ENCODE measurements at regions not wholly inside any gene's neighbourhood (a gene's known extent, or its start where the extent isn't known, plus 50 kb on each side); places are given as distances from the start of the nearest gene placed in this dataset.

GRCh38 chr1:82401116-82401515 lies 600.4 kb downstream of the ADGRL2 start:
- Histone ChIP-seq H3K9me3 (ENCODE audit: control insufficient read depth, low read length) (no peaks in the 10 kb centered on the region), H3K27ac (ENCODE audit: low read depth, low read length, severe bottlenecking) (no peak overlapping the region), H3K4me1 (ENCODE audit: control insufficient read depth, insufficient read depth, low read length, poor library complexity, severe bottlenecking) (peaks cover 5% of the 10 kb centered on the region), H3K36me3 (ENCODE audit: control insufficient read depth, insufficient read depth, low read length) (no peaks in the 10 kb centered on the region), H3K4me3 (ENCODE audit: extremely low read depth, insufficient read depth, low read length, poor library complexity, severe bottlenecking) (no peak overlapping the region)
- no CpG with 5 or more reads among the region's 1 CpG for WGBS, 2 experiments (ENCODE audit: insufficient coverage in 2 of 2)

- Histone ChIP-seq H3K9me3 (ENCODE audit: control insufficient read depth, low read length) (no peaks in the 10 kb centered on the region), H3K4me3 (ENCODE audit: extremely low read depth, insufficient read depth, low read length, poor library complexity, severe bottlenecking) (no peak overlapping the region), H3K36me3 (ENCODE audit: control insufficient read depth, insufficient read depth, low read length) (no peaks in the 10 kb centered on the region), H3K4me1 (ENCODE audit: control insufficient read depth, insufficient read depth, low read length, poor library complexity, severe bottlenecking) (peaks cover 5% of the 10 kb centered on the region), H3K27ac (ENCODE audit: low read depth, low read length, severe bottlenecking) (no peak overlapping the region)
- 100% methylated on average over 2 of the region's 4 CpGs; no CpG with 5 or more reads in 1 of the 2 experiments for WGBS, 2 experiments (ENCODE audit: insufficient coverage in 2 of 2)
Observed at GRCh38 chr1:82400521-82400920, 599.8 kb downstream of the ADGRL2 start.

GRCh38 chr1:82399093-82399492 lies 598.4 kb downstream of the ADGRL2 start:
- Histone ChIP-seq H3K27ac (ENCODE audit: low read depth, low read length, severe bottlenecking) (no peak overlapping the region), H3K4me3 (ENCODE audit: extremely low read depth, insufficient read depth, low read length, poor library complexity, severe bottlenecking) (no peak overlapping the region), H3K4me1 (ENCODE audit: control insufficient read depth, insufficient read depth, low read length, poor library complexity, severe bottlenecking) (peaks cover 5% of the 10 kb centered on the region), H3K36me3 (ENCODE audit: control insufficient read depth, insufficient read depth, low read length) (no peaks in the 10 kb centered on the region), H3K9me3 (ENCODE audit: control insufficient read depth, low read length) (no peaks in the 10 kb centered on the region)

- H3K27ac ChIP-seq (ENCODE audit: low read depth, low read length, severe bottlenecking): no peak overlapping the region
- peaks cover 5% of the 10 kb centered on the region for H3K4me1 ChIP-seq (ENCODE audit: control insufficient read depth, insufficient read depth, low read length, poor library complexity, severe bottlenecking)
- H3K9me3 ChIP-seq (ENCODE audit: control insufficient read depth, low read length): no peaks in the 10 kb centered on the region
- no peak overlapping the region for H3K4me3 ChIP-seq (ENCODE audit: extremely low read depth, insufficient read depth, low read length, poor library complexity, severe bottlenecking)
- no peaks in the 10 kb centered on the region for H3K36me3 ChIP-seq (ENCODE audit: control insufficient read depth, insufficient read depth, low read length)
Observed at GRCh38 chr1:82398357-82398756, 597.6 kb downstream of the ADGRL2 start.

- Histone ChIP-seq H3K4me1 (ENCODE audit: control insufficient read depth, insufficient read depth, low read length, poor library complexity, severe bottlenecking) (peaks cover 5% of the 10 kb centered on the region), H3K27ac (ENCODE audit: low read depth, low read length, severe bottlenecking) (no peak overlapping the region), H3K9me3 (ENCODE audit: control insufficient read depth, low read length) (no peaks in the 10 kb centered on the region), H3K36me3 (ENCODE audit: control insufficient read depth, insufficient read depth, low read length) (no peaks in the 10 kb centered on the region), H3K4me3 (ENCODE audit: extremely low read depth, insufficient read depth, low read length, poor library complexity, severe bottlenecking) (no peak overlapping the region)
- 85 to 86% methylated on average over 1 of the region's 4 CpGs for WGBS, 2 experiments (ENCODE audit: insufficient coverage in 2 of 2)
Observed at GRCh38 chr1:82395440-82395839, 594.7 kb downstream of the ADGRL2 start.

GRCh38 chr1:82392946-82393345 lies 592.2 kb downstream of the ADGRL2 start:
- no peaks in the 10 kb centered on the region for H3K36me3 ChIP-seq (ENCODE audit: control insufficient read depth, insufficient read depth, low read length)
- H3K27ac ChIP-seq (ENCODE audit: low read depth, low read length, severe bottlenecking): no peak overlapping the region
- WGBS, 2 experiments (ENCODE audit: insufficient coverage in 2 of 2): 86 to 100% methylated on average over 1 of the region's 1 CpG
- H3K9me3 ChIP-seq (ENCODE audit: control insufficient read depth, low read length): no peaks in the 10 kb centered on the region
- H3K4me1 ChIP-seq (ENCODE audit: control insufficient read depth, insufficient read depth, low read length, poor library complexity, severe bottlenecking): no peaks in the 10 kb centered on the region
- no peak overlapping the region for H3K4me3 ChIP-seq (ENCODE audit: extremely low read depth, insufficient read depth, low read length, poor library complexity, severe bottlenecking)

- no CpG with 5 or more reads among the region's 2 CpGs for WGBS, 2 experiments (ENCODE audit: insufficient coverage in 2 of 2)
- no peak overlapping the region for H3K27ac ChIP-seq (ENCODE audit: low read depth, low read length, severe bottlenecking)
- no peaks in the 10 kb centered on the region for H3K9me3 ChIP-seq (ENCODE audit: control insufficient read depth, low read length)
- no peaks in the 10 kb centered on the region for H3K36me3 ChIP-seq (ENCODE audit: control insufficient read depth, insufficient read depth, low read length)
- no peak overlapping the region for H3K4me3 ChIP-seq (ENCODE audit: extremely low read depth, insufficient read depth, low read length, poor library complexity, severe bottlenecking)
- no peaks in the 10 kb centered on the region for H3K4me1 ChIP-seq (ENCODE audit: control insufficient read depth, insufficient read depth, low read length, poor library complexity, severe bottlenecking)
Observed at GRCh38 chr1:82392513-82392912, 591.8 kb downstream of the ADGRL2 start.

- Histone ChIP-seq H3K36me3 (ENCODE audit: control insufficient read depth, insufficient read depth, low read length) (no peaks in the 10 kb centered on the region), H3K27ac (ENCODE audit: low read depth, low read length, severe bottlenecking) (no peak overlapping the region), H3K4me1 (ENCODE audit: control insufficient read depth, insufficient read depth, low read length, poor library complexity, severe bottlenecking) (no peaks in the 10 kb centered on the region), H3K9me3 (ENCODE audit: control insufficient read depth, low read length) (no peaks in the 10 kb centered on the region), H3K4me3 (ENCODE audit: extremely low read depth, insufficient read depth, low read length, poor library complexity, severe bottlenecking) (no peak overlapping the region)
- WGBS, 2 experiments (ENCODE audit: insufficient coverage in 2 of 2): 100% methylated on average over 1 of the region's 2 CpGs; no CpG with 5 or more reads in 1 of the 2 experiments
Observed at GRCh38 chr1:82391712-82392111, 591.0 kb downstream of the ADGRL2 start.

GRCh38 chr1:82390627-82391026 lies 589.9 kb downstream of the ADGRL2 start:
- H3K27ac ChIP-seq (ENCODE audit: low read depth, low read length, severe bottlenecking): no peak overlapping the region
- no peaks in the 10 kb centered on the region for H3K36me3 ChIP-seq (ENCODE audit: control insufficient read depth, insufficient read depth, low read length)
- no CpG with 5 or more reads among the region's 1 CpG for WGBS, 2 experiments (ENCODE audit: insufficient coverage in 2 of 2)
- no peaks in the 10 kb centered on the region for H3K4me1 ChIP-seq (ENCODE audit: control insufficient read depth, insufficient read depth, low read length, poor library complexity, severe bottlenecking)
- H3K4me3 ChIP-seq (ENCODE audit: extremely low read depth, insufficient read depth, low read length, poor library complexity, severe bottlenecking): no peak overlapping the region
- no peaks in the 10 kb centered on the region for H3K9me3 ChIP-seq (ENCODE audit: control insufficient read depth, low read length)

- 88 to 100% methylated on average over 1 of the region's 1 CpG for WGBS, 2 experiments (ENCODE audit: insufficient coverage in 2 of 2)
- Histone ChIP-seq H3K27ac (ENCODE audit: low read depth, low read length, severe bottlenecking) (no peak overlapping the region), H3K4me1 (ENCODE audit: control insufficient read depth, insufficient read depth, low read length, poor library complexity, severe bottlenecking) (no peaks in the 10 kb centered on the region), H3K36me3 (ENCODE audit: control insufficient read depth, insufficient read depth, low read length) (no peaks in the 10 kb centered on the region), H3K9me3 (ENCODE audit: control insufficient read depth, low read length) (no peaks in the 10 kb centered on the region), H3K4me3 (ENCODE audit: extremely low read depth, insufficient read depth, low read length, poor library complexity, severe bottlenecking) (no peak overlapping the region)
Observed at GRCh38 chr1:82388679-82389078, 587.9 kb downstream of the ADGRL2 start.

- Histone ChIP-seq H3K9me3 (ENCODE audit: control insufficient read depth, low read length) (no peaks in the 10 kb centered on the region), H3K27ac (ENCODE audit: low read depth, low read length, severe bottlenecking) (no peak overlapping the region), H3K4me1 (ENCODE audit: control insufficient read depth, insufficient read depth, low read length, poor library complexity, severe bottlenecking) (no peaks in the 10 kb centered on the region), H3K36me3 (ENCODE audit: control insufficient read depth, insufficient read depth, low read length) (no peaks in the 10 kb centered on the region), H3K4me3 (ENCODE audit: extremely low read depth, insufficient read depth, low read length, poor library complexity, severe bottlenecking) (no peak overlapping the region)
- no CpG with 5 or more reads among the region's 2 CpGs for WGBS, 2 experiments (ENCODE audit: insufficient coverage in 2 of 2)
Observed at GRCh38 chr1:82387012-82387366, 586.3 kb downstream of the ADGRL2 start.

Data from mesodermal cell (in vitro differentiated cells).